ENCODE measurements at regions not wholly inside any gene's neighbourhood (a gene's known extent, or its start where the extent isn't known, plus 50 kb on each side); places are given as distances from the start of the nearest gene placed in this dataset.

DNA sequence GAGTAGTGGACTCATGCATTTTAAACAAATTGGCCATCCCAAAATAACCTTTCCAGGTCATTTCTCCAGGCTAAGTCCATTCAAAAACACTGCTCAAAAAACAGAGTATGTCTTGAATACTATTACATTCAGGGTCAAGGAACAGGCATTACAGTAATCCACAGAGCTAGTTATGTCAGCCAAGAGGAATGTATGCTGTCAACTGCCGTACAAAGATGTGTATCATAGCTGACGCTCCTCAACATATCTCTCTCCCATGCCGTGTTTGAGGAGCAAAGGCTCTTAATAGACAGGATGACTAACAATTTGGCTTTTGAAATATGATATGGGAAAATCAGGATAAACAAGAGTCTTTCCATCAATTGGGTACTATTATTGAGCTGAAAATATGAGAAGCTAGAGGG lies 68.8 kb upstream of the KCTD1 start:
- in situ Hi-C loops (cut with HindIII; ENCODE audit: low sequenced_read_pairs): no loop called here
- H3K4me3 ChIP-seq (ENCODE audit: low read depth, low read length): no peak overlapping the region
- peak; percentile 83 for DNase-seq (ENCODE audit: low read depth)
- TF ChIP-seq, protein P1, sequence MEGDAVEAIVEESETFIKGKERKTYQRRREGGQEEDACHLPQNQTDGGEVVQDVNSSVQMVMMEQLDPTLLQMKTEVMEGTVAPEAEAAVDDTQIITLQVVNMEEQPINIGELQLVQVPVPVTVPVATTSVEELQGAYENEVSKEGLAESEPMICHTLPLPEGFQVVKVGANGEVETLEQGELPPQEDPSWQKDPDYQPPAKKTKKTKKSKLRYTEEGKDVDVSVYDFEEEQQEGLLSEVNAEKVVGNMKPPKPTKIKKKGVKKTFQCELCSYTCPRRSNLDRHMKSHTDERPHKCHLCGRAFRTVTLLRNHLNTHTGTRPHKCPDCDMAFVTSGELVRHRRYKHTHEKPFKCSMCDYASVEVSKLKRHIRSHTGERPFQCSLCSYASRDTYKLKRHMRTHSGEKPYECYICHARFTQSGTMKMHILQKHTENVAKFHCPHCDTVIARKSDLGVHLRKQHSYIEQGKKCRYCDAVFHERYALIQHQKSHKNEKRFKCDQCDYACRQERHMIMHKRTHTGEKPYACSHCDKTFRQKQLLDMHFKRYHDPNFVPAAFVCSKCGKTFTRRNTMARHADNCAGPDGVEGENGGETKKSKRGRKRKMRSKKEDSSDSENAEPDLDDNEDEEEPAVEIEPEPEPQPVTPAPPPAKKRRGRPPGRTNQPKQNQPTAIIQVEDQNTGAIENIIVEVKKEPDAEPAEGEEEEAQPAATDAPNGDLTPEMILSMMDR (IDR thresholded peaks at IDR 0.05; ENCODE audit: low read depth, low read length, missing control alignments): no peak

DNA sequence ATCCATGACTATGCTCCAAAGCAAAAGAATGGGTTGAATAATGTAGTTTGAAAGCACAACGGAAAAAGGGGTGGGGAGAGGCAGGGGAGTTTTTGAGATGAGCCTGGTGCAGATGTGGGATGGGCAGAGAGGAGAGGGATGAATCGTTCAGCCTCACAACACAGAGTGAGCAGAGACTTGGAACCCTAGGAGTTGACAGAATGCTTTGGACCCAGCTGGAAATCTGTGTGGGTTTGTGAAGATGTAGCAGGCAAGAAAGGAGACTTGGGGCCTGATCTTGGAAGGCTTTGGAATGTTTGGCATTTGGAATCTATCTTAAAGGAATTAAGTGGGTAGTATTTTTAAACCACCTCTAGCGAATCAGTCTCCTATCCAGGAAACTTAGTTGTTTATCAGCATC lies 66.0 kb upstream of the KCTD1 start:
- in situ Hi-C loops (cut with HindIII; ENCODE audit: low sequenced_read_pairs): no loop called here
- no peak overlapping the region for H3K4me3 ChIP-seq (ENCODE audit: low read depth, low read length)
- no peak for DNase-seq (ENCODE audit: low read depth)
- TF ChIP-seq, protein P1 (IDR thresholded peaks at IDR 0.05; ENCODE audit: low read depth, low read length, missing control alignments): no peak

All from astrocyte of the cerebellum (primary cell).